ENCODE measurements at regions not wholly inside any gene's neighbourhood (a gene's known extent, or its start where the extent isn't known, plus 50 kb on each side); places are given as distances from the start of the nearest gene placed in this dataset.

- Histone ChIP-seq H3K27me3 (replicated peaks; ENCODE audit: control insufficient read depth, insufficient read depth, low read length) (no peaks in the 10 kb centered on the region), H3K36me3 (ENCODE audit: control insufficient read depth, insufficient read depth, low read length) (no peaks in the 10 kb centered on the region), H3K4me3 (replicated peaks; ENCODE audit: low read depth, low read length) (no peak overlapping the region)
- TF ChIP-seq CTCF (IDR thresholded peaks at IDR 0.05; ENCODE audit: insufficient read depth, low read length, poor library complexity, severe bottlenecking) = no peak
- no peak for DNase-seq (ENCODE audit: extremely low read depth, insufficient read length)
These were observed 206.8 kb downstream of the KBTBD8 start for GRCh38 chr3:67204951-67205350.

DNA sequence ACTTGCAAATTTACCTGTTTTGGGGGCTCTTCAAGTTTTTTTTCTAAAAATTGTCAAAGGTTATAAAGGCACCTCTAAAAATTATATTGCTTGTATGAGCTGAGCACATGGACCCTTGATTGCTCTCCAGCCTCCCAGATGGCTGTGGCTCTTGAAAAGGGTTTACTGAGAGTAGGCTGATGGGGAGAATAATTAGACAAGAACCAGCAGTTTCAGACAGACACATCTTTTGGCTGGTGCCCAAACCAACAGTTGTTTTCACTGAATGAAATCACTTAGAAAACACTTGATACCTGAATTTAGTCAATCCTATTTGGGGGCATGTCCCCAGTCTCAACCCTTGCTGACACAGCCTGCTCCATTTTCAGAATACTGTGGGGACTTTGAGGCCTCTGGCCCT is 217.6 kb downstream of the KBTBD8 start:
- Histone ChIP-seq H3K4me3 (replicated peaks; ENCODE audit: low read depth, low read length) (no peak overlapping the region), H3K27me3 (replicated peaks; ENCODE audit: control insufficient read depth, insufficient read depth, low read length) (no peaks in the 10 kb centered on the region; the same call in 1 of the 2 replicates), H3K36me3 (ENCODE audit: control insufficient read depth, insufficient read depth, low read length) (no peaks in the 10 kb centered on the region)
- no peak for TF ChIP-seq CTCF (IDR thresholded peaks at IDR 0.05; ENCODE audit: insufficient read depth, low read length, poor library complexity, severe bottlenecking)
- DNase-seq (ENCODE audit: extremely low read depth, insufficient read length) = no peak

DNA sequence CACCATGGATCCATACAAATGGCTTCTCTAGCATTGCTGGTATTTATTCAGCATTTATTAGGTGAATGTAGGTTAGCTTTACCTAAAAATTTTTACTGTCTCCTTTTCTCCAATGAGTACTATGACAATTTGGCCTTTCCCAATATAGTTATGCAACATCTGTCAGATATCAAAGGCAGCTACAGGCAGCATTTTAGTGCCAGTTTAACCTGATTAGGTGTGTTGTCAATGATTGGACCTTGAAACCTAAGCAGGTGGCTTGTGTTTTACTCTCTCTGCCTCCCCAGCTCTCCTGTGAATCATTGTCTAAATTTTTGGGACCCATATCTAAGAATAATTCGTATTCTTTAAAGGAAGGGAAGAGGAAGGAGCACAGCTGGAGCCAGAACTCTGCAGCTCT is 228.9 kb downstream of the KBTBD8 start:
- H3K36me3 ChIP-seq (ENCODE audit: control insufficient read depth, insufficient read depth, low read length) = no peaks in the 10 kb centered on the region
- H3K4me3 ChIP-seq (replicated peaks; ENCODE audit: low read depth, low read length) = no peak overlapping the region
- no peaks in the 10 kb centered on the region for H3K27me3 ChIP-seq (replicated peaks; ENCODE audit: control insufficient read depth, insufficient read depth, low read length)
- DNase-seq (ENCODE audit: extremely low read depth, insufficient read length) = no peak
- no peak for TF ChIP-seq CTCF (IDR thresholded peaks at IDR 0.05; ENCODE audit: insufficient read depth, low read length, poor library complexity, severe bottlenecking)

DNA sequence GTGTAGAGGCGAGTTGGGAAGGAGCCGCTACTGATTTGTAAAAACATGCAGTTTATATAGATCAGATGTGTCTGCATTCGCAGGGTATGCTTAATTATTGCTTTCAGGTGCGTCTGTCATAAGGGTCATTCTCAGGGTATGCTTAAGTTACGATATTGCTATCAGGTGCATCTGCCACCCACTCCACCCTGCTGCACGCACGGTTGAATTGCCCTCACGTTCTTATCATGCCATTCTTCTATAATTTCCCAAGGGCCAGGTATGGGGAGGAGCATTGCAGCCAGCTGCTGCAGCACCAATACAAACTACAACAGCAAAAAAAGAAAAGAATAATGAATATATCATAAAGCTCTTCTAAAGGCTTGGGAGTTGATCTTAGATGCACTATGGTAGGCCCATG is 230.0 kb downstream of the KBTBD8 start:
- no peak for DNase-seq (ENCODE audit: extremely low read depth, insufficient read length)
- Histone ChIP-seq H3K27me3 (replicated peaks; ENCODE audit: control insufficient read depth, insufficient read depth, low read length) (no peaks in the 10 kb centered on the region), H3K36me3 (ENCODE audit: control insufficient read depth, insufficient read depth, low read length) (no peaks in the 10 kb centered on the region), H3K4me3 (replicated peaks; ENCODE audit: low read depth, low read length) (no peak overlapping the region)
- no peak for TF ChIP-seq CTCF (IDR thresholded peaks at IDR 0.05; ENCODE audit: insufficient read depth, low read length, poor library complexity, severe bottlenecking)

GRCh38 chr3:67232642-67233041 is 234.5 kb downstream of the KBTBD8 start:
- H3K4me3 ChIP-seq (replicated peaks; ENCODE audit: low read depth, low read length) = no peak overlapping the region
- TF ChIP-seq CTCF (IDR thresholded peaks at IDR 0.05; ENCODE audit: insufficient read depth, low read length, poor library complexity, severe bottlenecking) = no peak
- no peaks in the 10 kb centered on the region for H3K27me3 ChIP-seq (replicated peaks; ENCODE audit: control insufficient read depth, insufficient read depth, low read length)
- DNase-seq (ENCODE audit: extremely low read depth, insufficient read length) = no peak
- H3K36me3 ChIP-seq (ENCODE audit: control insufficient read depth, insufficient read depth, low read length) = no peaks in the 10 kb centered on the region

GRCh38 chr3:67239353-67239752 is 241.2 kb downstream of the KBTBD8 start:
- TF ChIP-seq CTCF (IDR thresholded peaks at IDR 0.05; ENCODE audit: insufficient read depth, low read length, poor library complexity, severe bottlenecking) = no peak
- no peaks in the 10 kb centered on the region; the same call in 1 of the 2 replicates for H3K27me3 ChIP-seq (replicated peaks; ENCODE audit: control insufficient read depth, insufficient read depth, low read length)
- DNase-seq (ENCODE audit: extremely low read depth, insufficient read length) = no peak
- H3K36me3 ChIP-seq (ENCODE audit: control insufficient read depth, insufficient read depth, low read length) = no peaks in the 10 kb centered on the region
- no peak overlapping the region for H3K4me3 ChIP-seq (replicated peaks; ENCODE audit: low read depth, low read length)

Data from GM06990 (cell line).